ENCODE measurements at regions not wholly inside any gene's neighbourhood (a gene's known extent, or its start where the extent isn't known, plus 50 kb on each side); places are given as distances from the start of the nearest gene placed in this dataset.

- no peak for TF ChIP-seq TSHZ2 (CRISPR knock-in tag; IDR thresholded peaks at IDR 0.05)
These were observed 97.9 kb upstream of the MSX2 start (continued) for GRCh38 chr5:174626369-174626920.

GRCh38 chr5:174636094-174636493, 88.3 kb upstream of the MSX2 start:
- ATAC-seq = no peak
- TF ChIP-seq BACH2 (CRISPR knock-in tag; IDR thresholded peaks at IDR 0.05; ENCODE audit: borderline replicate concordance) (no peak), ZNF70 (CRISPR knock-in tag; IDR thresholded peaks at IDR 0.05) (no peak), ZFP30 (CRISPR knock-in tag; IDR thresholded peaks at IDR 0.05) (no peak), TOX (CRISPR knock-in tag; IDR thresholded peaks at IDR 0.05; ENCODE audit: borderline replicate concordance) (no peak), ESRRG (CRISPR knock-in tag; IDR thresholded peaks at IDR 0.05) (no peak), SNAI2 (CRISPR knock-in tag; IDR thresholded peaks at IDR 0.05) (no peak), TCF4 (CRISPR knock-in tag; IDR thresholded peaks at IDR 0.05; ENCODE audit: borderline replicate concordance) (no peak), ZC3H10 (CRISPR knock-in tag; IDR thresholded peaks at IDR 0.05) (no peak), OSR1 (CRISPR knock-in tag; IDR thresholded peaks at IDR 0.05) (no peak), ZNF8 (CRISPR knock-in tag; IDR thresholded peaks at IDR 0.05) (no peak), RARB (CRISPR knock-in tag; IDR thresholded peaks at IDR 0.05) (no peak), CREB5 (CRISPR knock-in tag; IDR thresholded peaks at IDR 0.05; ENCODE audit: low read depth) (no peak), ZNF565 (CRISPR knock-in tag; conservative IDR thresholded peaks at IDR 0.05; ENCODE audit: low read depth) (no peak), TSHZ2 (CRISPR knock-in tag; IDR thresholded peaks at IDR 0.05) (no peak), CSDC2 (CRISPR knock-in tag; IDR thresholded peaks at IDR 0.05) (no peak), GLIS3 (CRISPR knock-in tag; IDR thresholded peaks at IDR 0.05) (no peak), ISL1 (CRISPR knock-in tag; IDR thresholded peaks at IDR 0.05) (no peak), POU6F1 (CRISPR knock-in tag; IDR thresholded peaks at IDR 0.05; ENCODE audit: borderline replicate concordance, low read depth) (no peak), ARNTL (CRISPR knock-in tag; IDR thresholded peaks at IDR 0.05; ENCODE audit: borderline replicate concordance, low read depth) (no peak), PATZ1 (CRISPR knock-in tag; IDR thresholded peaks at IDR 0.05; ENCODE audit: borderline replicate concordance) (no peak)

- ATAC-seq = no peak
- no peak for TF ChIP-seq TOX (CRISPR knock-in tag; IDR thresholded peaks at IDR 0.05; ENCODE audit: borderline replicate concordance)
- TF ChIP-seq ISL1 (CRISPR knock-in tag; IDR thresholded peaks at IDR 0.05) = peak; percentile 39; the same call in 1 of the 2 replicates
These were observed 81.5 kb upstream of the MSX2 start for GRCh38 chr5:174642816-174643405.

All from SK-N-SH treated with all-trans-retinoic acid at 6 μM for 48 hours (cell line).